ENCODE measurements at regions not wholly inside any gene's neighbourhood (a gene's known extent, or its start where the extent isn't known, plus 50 kb on each side); places are given as distances from the start of the nearest gene placed in this dataset.

GRCh38 chr15:96428742-96429141 is 98.2 kb downstream of the NR2F2 start:
- Histone ChIP-seq H3K27me3 (ENCODE audit: control insufficient read depth in 3 of 3, insufficient read depth in 3 of 3, low read length in 2 of 3) (peaks cover 0 to 13% (median under 1%) of the 10 kb centered on the region in 3 donors), H3K9ac (ENCODE audit: insufficient read depth in 1 of 2, low read length in 2 of 2) (no peak overlapping the region), H3K4me1 (ENCODE audit: control insufficient read depth in 5 of 5, insufficient read depth in 5 of 5, low read length in 5 of 5) (peaks cover 0 to 5% (median 0%) of the 10 kb centered on the region in 5 donors), H3K4me3 (no peak overlapping the region), H3K36me3 (ENCODE audit: control insufficient read depth in 4 of 4, insufficient read depth in 4 of 4, low read length in 4 of 4) (no peaks in the 10 kb centered on the region), H3K9me3 (ENCODE audit: control insufficient read depth in 4 of 4, insufficient read depth in 3 of 4, low read length in 3 of 4) (peaks cover 0 to 4% (median 1%) of the 10 kb centered on the region in 4 donors), H3K27ac (ENCODE audit: low read depth in 1 of 2, low read length in 1 of 2) (no peak overlapping the region)
- ATAC-seq (ENCODE audit: insufficient read depth, low FRiP score), result no peak
- DNase-seq, result peak; percentile 33 to 68 (median 61)
- no peak for TF ChIP-seq CTCF (IDR thresholded peaks at IDR 0.05; ENCODE audit: control extremely low read depth, extremely low read depth)

- no peak for DNase-seq
- Histone ChIP-seq H3K36me3 (ENCODE audit: control insufficient read depth in 4 of 4, insufficient read depth in 4 of 4, low read length in 4 of 4) (no peaks in the 10 kb centered on the region), H3K9me3 (ENCODE audit: control insufficient read depth in 4 of 4, insufficient read depth in 3 of 4, low read length in 3 of 4) (peaks cover 0 to under 1% (median 0%) of the 10 kb centered on the region in 4 donors), H3K4me1 (ENCODE audit: control insufficient read depth in 5 of 5, insufficient read depth in 5 of 5, low read length in 5 of 5) (peaks cover 0 to 5% (median 0%) of the 10 kb centered on the region in 5 donors), H3K27ac (ENCODE audit: low read depth in 1 of 2, low read length in 1 of 2) (no peak overlapping the region), H3K4me3 (no peak overlapping the region), H3K27me3 (ENCODE audit: control insufficient read depth in 3 of 3, insufficient read depth in 3 of 3, low read length in 2 of 3) (peaks cover 0 to 3% (median 0%) of the 10 kb centered on the region in 3 donors), H3K9ac (ENCODE audit: insufficient read depth in 1 of 2, low read length in 2 of 2) (no peak overlapping the region)
- no peak for TF ChIP-seq CTCF (IDR thresholded peaks at IDR 0.05; ENCODE audit: control extremely low read depth, extremely low read depth)
- 69 to 74% methylated on average over 5 of the region's 5 CpGs for WGBS, 2 donors
- no peak for ATAC-seq (ENCODE audit: insufficient read depth, low FRiP score)
These were observed 101.3 kb downstream of the NR2F2 start for GRCh38 chr15:96431786-96432185.

GRCh38 chr15:96435022-96435421 is 104.5 kb downstream of the NR2F2 start:
- no peak overlapping the region for H3K9ac ChIP-seq (ENCODE audit: insufficient read depth in 1 of 2, low read length in 2 of 2)
- H3K4me3 ChIP-seq, result no peak overlapping the region
- TF ChIP-seq CTCF (IDR thresholded peaks at IDR 0.05; ENCODE audit: control extremely low read depth, extremely low read depth), result no peak
- no peaks in the 10 kb centered on the region for H3K36me3 ChIP-seq (ENCODE audit: control insufficient read depth in 4 of 4, insufficient read depth in 4 of 4, low read length in 4 of 4)
- WGBS, 2 donors, result 82 to 85% methylated on average over 4 of the region's 4 CpGs
- H3K27me3 ChIP-seq (ENCODE audit: control insufficient read depth in 3 of 3, insufficient read depth in 3 of 3, low read length in 2 of 3), result peaks cover 0 to 5% (median 0%) of the 10 kb centered on the region in 3 donors
- ATAC-seq (ENCODE audit: insufficient read depth, low FRiP score) (no peak), DNase-seq (no peak)
- no peaks in the 10 kb centered on the region for H3K9me3 ChIP-seq (ENCODE audit: control insufficient read depth in 4 of 4, insufficient read depth in 3 of 4, low read length in 3 of 4)
- H3K4me1 ChIP-seq (ENCODE audit: control insufficient read depth in 5 of 5, insufficient read depth in 5 of 5, low read length in 5 of 5), result no peaks in the 10 kb centered on the region
- no peak overlapping the region for H3K27ac ChIP-seq (ENCODE audit: low read depth in 1 of 2, low read length in 1 of 2)

GRCh38 chr15:96435841-96436240 is 105.3 kb downstream of the NR2F2 start:
- Histone ChIP-seq H3K4me3 (no peak overlapping the region), H3K27me3 (ENCODE audit: control insufficient read depth in 3 of 3, insufficient read depth in 3 of 3, low read length in 2 of 3) (peaks cover 0 to 5% (median 0%) of the 10 kb centered on the region in 3 donors), H3K36me3 (ENCODE audit: control insufficient read depth in 4 of 4, insufficient read depth in 4 of 4, low read length in 4 of 4) (no peaks in the 10 kb centered on the region), H3K27ac (ENCODE audit: low read depth in 1 of 2, low read length in 1 of 2) (no peak overlapping the region), H3K9ac (ENCODE audit: insufficient read depth in 1 of 2, low read length in 2 of 2) (no peak overlapping the region), H3K4me1 (ENCODE audit: control insufficient read depth in 5 of 5, insufficient read depth in 5 of 5, low read length in 5 of 5) (no peaks in the 10 kb centered on the region), H3K9me3 (ENCODE audit: control insufficient read depth in 4 of 4, insufficient read depth in 3 of 4, low read length in 3 of 4) (no peaks in the 10 kb centered on the region)
- 89 to 92% methylated on average over 3 of the region's 3 CpGs for WGBS, 2 donors
- no peak for ATAC-seq (ENCODE audit: insufficient read depth, low FRiP score)
- no peak for TF ChIP-seq CTCF (IDR thresholded peaks at IDR 0.05; ENCODE audit: control extremely low read depth, extremely low read depth)
- no peak for DNase-seq

All from lung (tissue), 11 donors.